GM12864 (cell line): ENCODE measurements at regions not wholly inside any gene's neighbourhood (a gene's known extent, or its start where the extent isn't known, plus 50 kb on each side); places are given as distances from the start of the nearest gene placed in this dataset.

Experiments
- DNase-seq: peaks from one replicate; pipeline ENCODE4 v3.0.0-alpha.2; 2011; ENCODE audit warnings: low read depth
- H3K4me3 ChIP-seq: 2 replicates; pipeline ENCODE4 v1.5.1; 2011; ENCODE audit warnings: mild to moderate bottlenecking, low read depth, low read length, control low read depth
- CTCF ChIP-seq: IDR thresholded peaks from 2 replicates; pipeline ENCODE4 v1.5.1; 2011; ENCODE audit warnings: low read depth, mild to moderate bottlenecking, moderate library complexity, low read length, control low read depth, inconsistent platforms; ENCODE audit errors: missing control alignments

- H3K4me3 ChIP-seq: no peak overlapping the region
- no peak for DNase-seq
- no peak for TF ChIP-seq CTCF
Measured at GRCh38 chr3:18149386-18149785, 275.8 kb downstream of the SATB1 start.

- DNase-seq: no peak
- no peak for TF ChIP-seq CTCF
- H3K4me3 ChIP-seq: no peak overlapping the region
Measured at GRCh38 chr3:18144571-18144970, 280.6 kb downstream of the SATB1 start.

- DNase-seq: no peak
- H3K4me3 ChIP-seq: no peak overlapping the region
- TF ChIP-seq CTCF: no peak
Measured at GRCh38 chr3:18143258-18143780, 281.8 kb downstream of the SATB1 start.

GRCh38 chr3:18137958-18138357 is 287.2 kb downstream of the SATB1 start:
- DNase-seq: no peak
- no peak overlapping the region for H3K4me3 ChIP-seq
- no peak for TF ChIP-seq CTCF

- no peak for DNase-seq
- TF ChIP-seq CTCF: no peak
- H3K4me3 ChIP-seq: no peak overlapping the region
Measured at GRCh38 chr3:18135060-18135814, 289.9 kb downstream of the SATB1 start.

- TF ChIP-seq CTCF: no peak
- no peak for DNase-seq
Measured at GRCh38 chr3:18134386-18135059, 290.6 kb downstream of the SATB1 start.

More at GRCh38 chr3:18134386-18135059, 290.6 kb downstream of the SATB1 start:
- no peak overlapping the region for H3K4me3 ChIP-seq
